Naive thymus-derived CD4-positive, alpha-beta T cell (primary cell): ENCODE measurements at regions not wholly inside any gene's neighbourhood (a gene's known extent, or its start where the extent isn't known, plus 50 kb on each side); places are given as distances from the start of the nearest gene placed in this dataset.

Experiments used
- ATAC-seq: fragments of 150-1000 bp; cut with Tn5 transposase; 2 replicates; pipeline ENCODE4 v1.10.0; 2021; ENCODE audit warnings: mild to moderate bottlenecking, moderate library complexity
- CTCF ChIA-PET: fragments of 350-600 bp; sonication (Branson Sonifier 250); formaldehyde crosslinking; loops from one replicate; lab custom pipeline; 2021; ENCODE audit warnings: antibody characterized with exemption; lab: Charles Lee
- POLR2A ChIA-PET: fragments of 350-600 bp; sonication (Branson Sonifier 250); formaldehyde crosslinking; loops from one replicate; lab custom pipeline; 2021; ENCODE audit warnings: antibody characterized with exemption, inconsistent platforms; lab: Charles Lee
- DNase-seq, 9 donors: peaks; one replicate each; pipeline versions ENCODE4 v3.0.0 to v3.0.0-alpha.2; 2020 to 2022; ENCODE audit warnings: mixed read lengths in 1 of 9
- H3K27ac ChIP-seq: one replicate; pipeline ENCODE4 v1.7.0; 2013; ENCODE audit warnings: mild to moderate bottlenecking, low read depth, low read length, moderate library complexity
- H3K27me3 ChIP-seq, 2 donors: one replicate each; pipeline ENCODE4 v1.7.0; 2013; ENCODE audit warnings: low read length in 2 of 2, mild to moderate bottlenecking in 2 of 2, moderate library complexity in 2 of 2; ENCODE audit not compliant: control insufficient read depth in 2 of 2, insufficient read depth in 2 of 2
- H3K36me3 ChIP-seq, 3 experiments: 1 replicate in 2 of 3; 2 replicates in 1 of 3; pipeline ENCODE4 v1.7.0; 2013; ENCODE audit warnings: low read length in 3 of 3, mild to moderate bottlenecking in 3 of 3, moderate library complexity in 1 of 3; ENCODE audit not compliant: insufficient read depth in 3 of 3, control insufficient read depth in 2 of 3
- H3K4me1 ChIP-seq, 2 donors: one replicate each; pipeline ENCODE4 v1.7.0; 2013; ENCODE audit warnings: low read length in 2 of 2, mild to moderate bottlenecking in 2 of 2, moderate library complexity in 1 of 2; ENCODE audit not compliant: control insufficient read depth in 2 of 2, insufficient read depth in 2 of 2
- H3K4me3 ChIP-seq: 2 replicates; pipeline ENCODE4 v1.7.0; 2013; ENCODE audit warnings: mild to moderate bottlenecking, low read length
- H3K9me3 ChIP-seq, 3 experiments: 1 replicate in 2 of 3; 2 replicates in 1 of 3; pipeline ENCODE4 v1.7.0; 2013; ENCODE audit warnings: low read length in 3 of 3; ENCODE audit not compliant: control insufficient read depth in 2 of 3
- H3K27ac Mint-ChIP-seq, 9 donors: one replicate each; pipeline ENCODE4 v1.8.0; 2020 to 2022; ENCODE audit warnings: mixed read lengths in 9 of 9, mild to moderate bottlenecking in 8 of 9, moderate library complexity in 5 of 9, inconsistent platforms in 2 of 9
- H3K27me3 Mint-ChIP-seq, 5 donors: one replicate each; pipeline ENCODE4 v1.8.0; 2021 to 2022; ENCODE audit warnings: mixed read lengths in 5 of 5, mild to moderate bottlenecking in 1 of 5
- H3K36me3 Mint-ChIP-seq, 5 donors: one replicate each; pipeline ENCODE4 v1.8.0; 2020 to 2022; ENCODE audit warnings: mixed read lengths in 5 of 5, mild to moderate bottlenecking in 3 of 5, inconsistent platforms in 1 of 5
- H3K4me1 Mint-ChIP-seq, 7 donors: one replicate each; pipeline ENCODE4 v1.8.0; 2020 to 2022; ENCODE audit warnings: mixed read lengths in 7 of 7, mild to moderate bottlenecking in 3 of 7, inconsistent platforms in 1 of 7
- H3K4me3 Mint-ChIP-seq, 10 donors: one replicate each; pipeline ENCODE4 v1.8.0; 2020 to 2022; ENCODE audit warnings: mild to moderate bottlenecking in 10 of 10, mixed read lengths in 10 of 10, moderate library complexity in 6 of 10, inconsistent platforms in 2 of 10
- H3K9me3 Mint-ChIP-seq, 11 donors: one replicate each; pipeline ENCODE4 v1.8.0; 2020 to 2022; ENCODE audit warnings: mixed read lengths in 11 of 11, mild to moderate bottlenecking in 4 of 11, inconsistent platforms in 1 of 11, moderate library complexity in 1 of 11
- intact Hi-C, 2 donors: fragments of 100-400 bp; cut with micrococcal nuclease; formaldehyde crosslinking; loops; one replicate each; pipeline ENCODE4 v1.15.1; 2023

- H3K27ac ChIP-seq: no peak overlapping the region
- no peaks in the 10 kb centered on the region for H3K4me1 ChIP-seq
- intact Hi-C loops: no loop called here
- ChIA-PET POLR2A (no interaction called here), CTCF (no interaction called here)
- H3K4me3 Mint-ChIP-seq: no peak overlapping the region
- peaks cover 0 to 8% (median 0%) of the 10 kb centered on the region in 3 experiments for H3K9me3 ChIP-seq
- no peaks in the 10 kb centered on the region for H3K36me3 ChIP-seq
- H3K27me3 ChIP-seq: no peaks in the 10 kb centered on the region
- no peaks in the 10 kb centered on the region for H3K27me3 Mint-ChIP-seq
- DNase-seq: no peak
- H3K4me3 ChIP-seq: no peak overlapping the region
- no peak for ATAC-seq
- H3K4me1 Mint-ChIP-seq: no peaks in the 10 kb centered on the region
- no peaks in the 10 kb centered on the region for H3K36me3 Mint-ChIP-seq
- peaks cover 0 to 20% (median 12%) of the 10 kb centered on the region in 11 donors for H3K9me3 Mint-ChIP-seq
- no peak overlapping the region for H3K27ac Mint-ChIP-seq
These were observed 352.1 kb upstream of the MEIS2 start for GRCh38 chr15:37452498-37452897.

- H3K4me3 Mint-ChIP-seq: no peak overlapping the region
- H3K27me3 Mint-ChIP-seq: peaks cover 0 to 5% (median 0%) of the 10 kb centered on the region in 5 donors
- H3K27ac Mint-ChIP-seq: no peak overlapping the region
- ChIA-PET CTCF (interaction anchor here (0.5 kb wide), 1 partner anchor 228 kb away, joined by 6 read pairs; no protein-coding TSS in a partner anchor), POLR2A (no interaction called here)
- ATAC-seq (no peak), DNase-seq (no peak)
- no peaks in the 10 kb centered on the region for H3K36me3 ChIP-seq
- no peaks in the 10 kb centered on the region for H3K4me1 ChIP-seq
- intact Hi-C loops: no loop called here
- H3K4me3 ChIP-seq: no peak overlapping the region
- no peaks in the 10 kb centered on the region for H3K27me3 ChIP-seq
- H3K9me3 Mint-ChIP-seq: peaks cover 0 to 12% (median 6%) of the 10 kb centered on the region in 11 donors
- no peak overlapping the region for H3K27ac ChIP-seq
- H3K36me3 Mint-ChIP-seq: peaks cover 0 to 6% (median 0%) of the 10 kb centered on the region in 5 donors
- H3K9me3 ChIP-seq: no peaks in the 10 kb centered on the region
- H3K4me1 Mint-ChIP-seq: no peaks in the 10 kb centered on the region
These were observed 380.1 kb upstream of the MEIS2 start for GRCh38 chr15:37480482-37480881.

DNA sequence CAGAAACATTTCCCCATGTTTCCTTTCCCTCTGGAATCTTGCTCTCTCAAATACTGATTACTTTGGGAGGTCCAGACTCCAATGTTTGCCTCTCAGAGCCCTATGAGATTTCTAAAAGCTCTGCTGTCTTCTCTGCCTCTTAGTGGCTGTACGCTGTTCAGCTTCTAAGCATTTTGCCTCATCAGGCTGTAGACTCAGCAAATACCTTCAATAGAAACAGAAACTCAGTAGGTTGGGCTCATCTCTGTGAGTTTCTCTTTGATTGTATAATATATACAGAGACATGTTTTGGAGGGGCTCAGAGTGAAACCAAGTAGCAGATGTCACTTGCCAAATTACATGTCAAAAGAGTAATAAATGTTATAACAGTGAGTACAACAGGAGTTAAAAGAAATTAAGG is 380.8 kb upstream of the MEIS2 start:
- Histone ChIP-seq H3K36me3 (no peaks in the 10 kb centered on the region), H3K27ac (no peak overlapping the region), H3K9me3 (no peaks in the 10 kb centered on the region), H3K4me3 (no peak overlapping the region), H3K27me3 (no peaks in the 10 kb centered on the region), H3K4me1 (no peaks in the 10 kb centered on the region)
- H3K9me3 Mint-ChIP-seq: peaks cover 0 to 12% (median 6%) of the 10 kb centered on the region in 11 donors
- ChIA-PET POLR2A (no interaction called here), CTCF (interaction anchor here (0.5 kb wide), 1 partner anchor 229 kb away, joined by 6 read pairs; no protein-coding TSS in a partner anchor)
- H3K4me1 Mint-ChIP-seq: no peaks in the 10 kb centered on the region
- H3K27ac Mint-ChIP-seq: no peak overlapping the region
- intact Hi-C loops: no loop called here
- DNase-seq (no peak), ATAC-seq (no peak)
- peaks cover 0 to 6% (median 0%) of the 10 kb centered on the region in 5 donors for H3K36me3 Mint-ChIP-seq
- H3K4me3 Mint-ChIP-seq: no peak overlapping the region
- H3K27me3 Mint-ChIP-seq: peaks cover 0 to 5% (median 0%) of the 10 kb centered on the region in 5 donors

DNA sequence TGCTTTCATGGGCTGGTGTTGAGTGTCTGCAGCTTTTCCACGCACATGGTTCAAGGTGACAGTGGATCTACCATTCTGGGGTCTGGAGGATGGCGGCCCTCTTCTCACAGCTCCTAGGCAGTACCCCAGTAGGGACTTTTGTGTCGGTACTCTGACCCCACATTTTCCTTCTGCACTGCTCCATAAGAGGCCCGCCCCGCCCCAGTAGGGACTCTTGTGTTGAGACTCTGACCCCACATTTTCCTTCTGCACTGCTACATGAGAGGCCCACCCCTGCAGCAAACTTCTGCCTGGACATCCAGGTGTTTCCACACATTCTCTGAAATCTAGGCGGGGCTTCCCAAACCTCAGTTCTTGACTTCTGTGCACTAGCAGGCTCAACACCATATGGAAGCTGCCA is 383.4 kb upstream of the MEIS2 start:
- peaks cover 2 to 17% (median 6%) of the 10 kb centered on the region in 11 donors for H3K9me3 Mint-ChIP-seq
- peaks cover 0 to 5% (median 0%) of the 10 kb centered on the region in 5 donors for H3K27me3 Mint-ChIP-seq
- no peaks in the 10 kb centered on the region for H3K4me1 ChIP-seq
- no peaks in the 10 kb centered on the region for H3K4me1 Mint-ChIP-seq
- no peak for DNase-seq
- ATAC-seq: no peak
- H3K4me3 Mint-ChIP-seq: no peak overlapping the region
- H3K9me3 ChIP-seq: no peaks in the 10 kb centered on the region
- intact Hi-C loops: no loop called here
- H3K27me3 ChIP-seq: no peaks in the 10 kb centered on the region
- H3K4me3 ChIP-seq: no peak overlapping the region
- POLR2A ChIA-PET: no interaction called here
- H3K27ac Mint-ChIP-seq: no peak overlapping the region
- peaks cover 0 to 6% (median 0%) of the 10 kb centered on the region in 5 donors for H3K36me3 Mint-ChIP-seq
- no peak overlapping the region for H3K27ac ChIP-seq
- no peaks in the 10 kb centered on the region for H3K36me3 ChIP-seq
- CTCF ChIA-PET: no interaction called here

DNA sequence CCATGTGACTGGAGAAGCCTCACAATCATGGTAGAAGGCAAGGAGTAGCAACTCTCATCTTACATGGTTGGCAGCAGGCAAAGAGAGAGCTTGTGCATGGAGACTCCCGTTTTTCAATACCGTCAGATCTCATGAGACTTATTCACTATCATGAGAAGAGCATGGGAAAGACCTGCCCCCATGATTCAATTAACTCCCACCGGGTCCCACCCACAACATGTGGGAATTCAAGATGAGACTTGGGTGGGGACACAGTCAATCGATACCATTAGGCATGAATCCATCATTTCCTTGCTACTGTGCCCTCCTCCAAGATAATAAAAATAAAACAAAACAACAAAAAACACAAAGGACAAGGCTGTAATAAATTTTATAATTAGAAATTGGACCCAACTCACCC is 384.7 kb upstream of the MEIS2 start:
- DNase-seq: no peak
- Mint-ChIP-seq H3K4me3 (no peak overlapping the region), H3K4me1 (no peaks in the 10 kb centered on the region), H3K27me3 (peaks cover 0 to 5% (median 0%) of the 10 kb centered on the region in 5 donors), H3K27ac (no peak overlapping the region), H3K9me3 (peaks cover 2 to 23% (median 10%) of the 10 kb centered on the region in 11 donors), H3K36me3 (peaks cover 0 to 8% (median 0%) of the 10 kb centered on the region in 5 donors)
- Histone ChIP-seq H3K4me3 (no peak overlapping the region), H3K36me3 (no peaks in the 10 kb centered on the region), H3K27ac (no peak overlapping the region), H3K4me1 (no peaks in the 10 kb centered on the region), H3K9me3 (no peaks in the 10 kb centered on the region), H3K27me3 (no peaks in the 10 kb centered on the region)
- CTCF ChIA-PET: no interaction called here
- POLR2A ChIA-PET: no interaction called here
- ATAC-seq: no peak
- intact Hi-C loops: no loop called here

- Histone ChIP-seq H3K27me3 (no peaks in the 10 kb centered on the region), H3K4me1 (no peaks in the 10 kb centered on the region), H3K36me3 (no peaks in the 10 kb centered on the region), H3K4me3 (no peak overlapping the region), H3K27ac (no peak overlapping the region), H3K9me3 (no peaks in the 10 kb centered on the region)
- Mint-ChIP-seq H3K9me3 (peaks cover 0 to 18% (median 10%) of the 10 kb centered on the region in 11 donors), H3K27me3 (peaks cover 0 to 3% (median 0%) of the 10 kb centered on the region in 5 donors), H3K4me1 (no peaks in the 10 kb centered on the region), H3K4me3 (no peak overlapping the region), H3K36me3 (peaks cover 0 to 3% (median 0%) of the 10 kb centered on the region in 5 donors), H3K27ac (no peak overlapping the region)
- ChIA-PET POLR2A (no interaction called here), CTCF (no interaction called here)
- intact Hi-C loops: no loop called here
- ATAC-seq (no peak), DNase-seq (no peak)
These were observed 390.4 kb upstream of the MEIS2 start for GRCh38 chr15:37490707-37491106.

GRCh38 chr15:37516621-37517020 is 416.3 kb upstream of the MEIS2 start:
- H3K36me3 ChIP-seq: no peaks in the 10 kb centered on the region
- no peak overlapping the region for H3K27ac Mint-ChIP-seq
- no peaks in the 10 kb centered on the region for H3K36me3 Mint-ChIP-seq
- no peaks in the 10 kb centered on the region for H3K27me3 ChIP-seq
- DNase-seq (no peak), ATAC-seq (no peak)
- peaks cover 0 to 9% (median 5%) of the 10 kb centered on the region in 11 donors for H3K9me3 Mint-ChIP-seq
- no peaks in the 10 kb centered on the region for H3K4me1 Mint-ChIP-seq
- no peaks in the 10 kb centered on the region for H3K9me3 ChIP-seq
- H3K27ac ChIP-seq: no peak overlapping the region
- ChIA-PET POLR2A (no interaction called here), CTCF (no interaction called here)
- peaks cover 0 to 6% (median 0%) of the 10 kb centered on the region in 5 donors for H3K27me3 Mint-ChIP-seq
- intact Hi-C loops: no loop called here
- H3K4me3 ChIP-seq: no peak overlapping the region
- no peaks in the 10 kb centered on the region for H3K4me1 ChIP-seq
- no peak overlapping the region for H3K4me3 Mint-ChIP-seq
